HL-60/S4 treated with phorbol 12-myristate 13-acetate at 8.2 ng/mL for 4 days and 3 days (cell line): ENCODE measurements at regions not wholly inside any gene's neighbourhood (a gene's known extent, or its start where the extent isn't known, plus 50 kb on each side); places are given as distances from the start of the nearest gene placed in this dataset.
"Not testable (repeated sequence)": the region's sequence is repeated elsewhere in the genome, so short reads cannot be mapped to it uniquely, and the experiment has no call there.

Experiments used
- in situ Hi-C: fragments of 300-500 bp; cut with MboI; formaldehyde crosslinking; loops from 2 replicates; pipeline ENCODE4 v1.15.0; 2022; ENCODE audit warnings: low sequenced_read_pairs

- in situ Hi-C loops, result no loop called here
Observed at GRCh38 chr3:55297706-55298105, 189.4 kb downstream of the WNT5A start.

GRCh38 chr3:55297245-55297644, 189.9 kb downstream of the WNT5A start:
- in situ Hi-C loops, result no loop called here

GRCh38 chr3:55296791-55297190, 190.3 kb downstream of the WNT5A start:
- in situ Hi-C loops, result no loop called here

GRCh38 chr3:55296030-55296429, 191.1 kb downstream of the WNT5A start:
- in situ Hi-C loops, result no loop called here

- in situ Hi-C loops, result no loop called here
Observed at GRCh38 chr3:55294557-55294956, 192.5 kb downstream of the WNT5A start.

- in situ Hi-C loops, result no loop called here
Observed at GRCh38 chr3:55292360-55292759, 194.7 kb downstream of the WNT5A start.

GRCh38 chr3:55288657-55289056, 198.4 kb downstream of the WNT5A start:
- in situ Hi-C loops, result no loop called here

GRCh38 chr3:55286693-55287092, 200.4 kb downstream of the WNT5A start:
- in situ Hi-C loops, result no loop called here

- in situ Hi-C loops, result no loop called here
Observed at GRCh38 chr3:55285156-55285555, 201.9 kb downstream of the WNT5A start.

GRCh38 chr3:55283441-55283925, 203.6 kb downstream of the WNT5A start:
- in situ Hi-C loops, result no loop called here

GRCh38 chr3:55282994-55283393, 204.1 kb downstream of the WNT5A start:
- in situ Hi-C loops, result no loop called here

- in situ Hi-C loops, result no loop called here
Observed at GRCh38 chr3:55272031-55272645, 215.0 kb downstream of the WNT5A start.

GRCh38 chr3:55271549-55271948, 215.6 kb downstream of the WNT5A start:
- in situ Hi-C loops, result no loop called here

- in situ Hi-C loops, result no loop called here
Observed at GRCh38 chr3:55270976-55271375, 216.1 kb downstream of the WNT5A start.

- in situ Hi-C loops, result no loop called here
Observed at GRCh38 chr3:55269636-55270035, 217.5 kb downstream of the WNT5A start.

- in situ Hi-C loops, result no loop called here
Observed at GRCh38 chr3:55269096-55269495, 218.0 kb downstream of the WNT5A start.

GRCh38 chr3:55267206-55267930, 219.7 kb downstream of the WNT5A start:
- in situ Hi-C loops, result no loop called here

- in situ Hi-C loops, result no loop called here
Observed at GRCh38 chr3:55264919-55265318, 222.2 kb downstream of the WNT5A start.

- in situ Hi-C loops, result no loop called here
Observed at GRCh38 chr3:55252921-55253320, 234.2 kb downstream of the WNT5A start.

GRCh38 chr3:55249156-55249555, 237.9 kb downstream of the WNT5A start:
- in situ Hi-C loops, result not testable (repeated sequence)

GRCh38 chr3:55247666-55248065, 239.4 kb downstream of the WNT5A start:
- in situ Hi-C loops, result no loop called here

- in situ Hi-C loops, result no loop called here
Observed at GRCh38 chr3:55246033-55246432, 241.1 kb downstream of the WNT5A start.

- in situ Hi-C loops, result no loop called here
Observed at GRCh38 chr3:55245351-55245750, 241.8 kb downstream of the WNT5A start.
